DMS79 treated with DMSO at 0.1 percent for 48 hours (cell line): ENCODE measurements at regions not wholly inside any gene's neighbourhood (a gene's known extent, or its start where the extent isn't known, plus 50 kb on each side); places are given as distances from the start of the nearest gene placed in this dataset.

Experiments
- DNase-seq: peaks from one replicate; lab custom pipeline; 2025; lab: John Stamatoyannopoulos, UW

- no peak for DNase-seq
Observed at GRCh38 chr10:129369566-129369965, 97.5 kb upstream of the MGMT start.

- DNase-seq: no peak
Observed at GRCh38 chr10:129371541-129371940, 95.5 kb upstream of the MGMT start.

DNA sequence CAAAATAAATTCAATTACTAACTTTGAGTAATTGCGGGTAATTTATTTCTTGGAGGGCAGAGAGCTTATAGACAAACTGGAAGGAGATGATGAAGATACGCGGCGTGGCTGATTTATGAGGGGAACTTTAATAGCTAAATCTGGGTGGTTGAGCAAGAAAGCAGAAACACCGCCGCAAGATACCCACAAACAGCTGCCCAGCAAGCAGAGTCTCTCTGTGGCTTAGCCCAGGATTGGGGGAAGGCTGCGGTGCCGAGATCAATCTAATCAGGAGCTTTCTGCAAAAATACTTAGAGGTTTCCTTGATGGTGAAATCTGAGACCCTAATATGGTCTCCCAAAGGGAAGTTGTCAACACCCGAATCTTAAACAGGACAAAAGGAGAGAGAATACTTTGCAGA lies 94.9 kb upstream of the MGMT start:
- DNase-seq: no peak

GRCh38 chr10:129373231-129373630 lies 93.8 kb upstream of the MGMT start:
- DNase-seq: no peak

- DNase-seq: no peak
Observed at GRCh38 chr10:129373718-129374117, 93.3 kb upstream of the MGMT start.

GRCh38 chr10:129375171-129375570 lies 91.9 kb upstream of the MGMT start:
- DNase-seq: no peak

GRCh38 chr10:129375912-129376311 lies 91.1 kb upstream of the MGMT start:
- no peak for DNase-seq

- no peak for DNase-seq
Observed at GRCh38 chr10:129380279-129380678, 86.8 kb upstream of the MGMT start.

GRCh38 chr10:129381741-129382140 lies 85.3 kb upstream of the MGMT start:
- DNase-seq: no peak

DNA sequence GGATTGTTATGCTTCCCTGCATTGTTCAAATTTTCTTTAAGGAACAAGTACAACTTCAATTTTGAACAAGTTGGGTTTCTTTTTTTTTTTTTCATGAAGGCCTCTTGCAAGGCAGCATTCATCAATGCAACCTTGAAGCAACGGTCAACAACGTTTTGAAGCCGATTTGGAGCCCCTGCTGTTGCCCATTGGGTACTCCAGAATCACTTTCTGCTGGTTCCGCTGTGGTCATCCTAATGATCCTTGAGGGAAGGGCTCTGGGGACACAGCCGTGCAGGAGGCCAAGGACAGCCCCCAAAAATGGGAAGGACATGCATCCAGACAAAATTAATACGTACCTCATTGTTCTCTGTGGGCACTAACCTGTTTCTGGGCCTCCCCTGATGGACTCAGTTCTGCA lies 84.6 kb upstream of the MGMT start:
- no peak for DNase-seq

- no peak for DNase-seq
Observed at GRCh38 chr10:129383651-129384050, 83.4 kb upstream of the MGMT start.

- DNase-seq: no peak
Observed at GRCh38 chr10:129385600-129385999, 81.4 kb upstream of the MGMT start.

- DNase-seq: no peak
Observed at GRCh38 chr10:129386415-129387257, 80.4 kb upstream of the MGMT start.

DNA sequence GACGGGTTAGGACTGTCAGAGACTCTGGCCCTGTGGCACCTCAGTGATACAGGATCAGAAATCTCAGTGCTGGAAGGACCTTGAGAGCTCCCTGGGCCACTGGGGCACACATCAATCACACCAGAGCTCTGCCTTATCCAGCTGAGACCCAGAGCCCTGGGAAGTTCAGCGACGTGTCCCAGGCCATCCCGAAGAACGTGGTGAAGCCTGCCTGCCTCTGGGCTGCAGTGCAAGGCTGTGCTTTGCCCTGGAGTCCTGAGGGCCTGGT lies 79.8 kb upstream of the MGMT start:
- DNase-seq: no peak

- DNase-seq: no peak
Observed at GRCh38 chr10:129388435-129388834, 78.6 kb upstream of the MGMT start.

DNA sequence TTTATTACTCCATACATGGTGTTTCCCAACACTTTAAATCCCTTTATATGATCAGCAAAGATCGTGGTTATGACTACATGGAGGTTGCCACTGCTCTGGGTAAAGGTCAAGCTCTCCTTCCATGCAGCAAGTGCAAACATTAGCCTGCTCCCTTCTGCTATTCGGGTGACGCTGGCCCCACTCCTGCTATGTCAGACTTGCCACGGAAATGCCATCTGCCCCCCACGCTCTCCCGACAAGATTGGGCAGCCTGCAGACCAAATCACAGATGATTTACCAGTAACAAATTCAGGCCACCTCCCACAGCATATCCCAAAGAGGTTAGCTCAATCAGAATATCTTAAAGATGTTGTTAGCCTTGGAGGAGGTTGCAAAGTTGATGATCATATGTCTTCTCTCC lies 77.8 kb upstream of the MGMT start:
- DNase-seq: no peak

DNA sequence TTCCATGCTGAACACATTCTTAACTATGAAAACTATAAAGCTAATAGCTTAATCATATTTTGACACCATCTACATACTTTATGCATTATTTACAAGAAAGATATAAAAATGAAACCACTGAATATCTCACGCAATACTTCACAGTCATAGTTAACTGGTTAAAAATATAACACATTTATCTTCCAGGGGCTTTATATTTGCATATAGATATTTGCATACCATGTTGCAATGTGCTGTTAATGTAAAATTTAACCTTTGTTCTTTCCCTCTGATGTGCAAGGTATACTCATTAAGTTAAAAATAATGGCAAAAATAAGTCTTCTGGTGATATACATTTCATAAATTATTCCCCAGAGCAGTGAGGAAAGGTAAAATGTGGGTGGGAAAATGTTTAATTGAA lies 76.9 kb upstream of the MGMT start:
- DNase-seq: no peak

DNA sequence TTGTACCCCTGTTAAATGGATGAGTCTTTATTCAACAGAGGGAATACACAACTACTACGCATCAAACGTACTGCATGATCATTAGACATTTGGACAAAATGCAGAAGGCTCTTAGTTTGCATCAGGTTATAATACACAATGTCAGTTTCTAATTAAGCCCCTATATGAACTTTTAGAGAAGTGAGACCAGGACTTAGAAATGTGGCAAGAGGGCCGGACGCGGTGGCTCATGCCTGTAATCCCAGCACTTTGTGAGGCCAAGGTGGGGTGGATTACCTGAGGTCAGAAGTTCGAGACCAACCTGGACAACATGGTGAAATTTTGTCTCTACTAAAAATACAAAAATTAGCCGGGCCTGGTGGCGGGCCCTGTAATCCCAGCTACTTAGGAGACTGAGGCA lies 76.3 kb upstream of the MGMT start:
- DNase-seq: no peak

DNA sequence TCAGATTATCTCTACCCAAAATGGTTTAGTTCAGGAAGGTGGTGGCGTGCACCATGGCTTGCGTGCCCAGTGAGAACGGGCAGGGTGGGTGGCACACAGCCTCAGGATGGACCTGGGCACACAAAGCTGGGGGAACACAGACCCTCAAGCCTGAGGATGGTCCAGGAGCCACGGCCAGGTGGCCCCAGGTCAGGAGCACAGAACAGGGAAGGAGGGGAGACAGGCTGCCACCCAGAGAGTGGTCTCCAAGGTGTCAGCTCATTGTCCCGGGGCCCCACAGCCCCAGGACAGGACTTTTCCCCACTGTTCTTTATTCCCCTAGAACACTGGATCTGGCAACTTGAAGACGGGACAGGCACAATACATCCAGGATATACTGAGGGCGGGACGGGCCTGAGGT lies 75.6 kb upstream of the MGMT start:
- DNase-seq: no peak

GRCh38 chr10:129392855-129393254 lies 74.2 kb upstream of the MGMT start:
- no peak for DNase-seq

GRCh38 chr10:129393812-129394211 lies 73.2 kb upstream of the MGMT start:
- DNase-seq: no peak

- DNase-seq: no peak
Observed at GRCh38 chr10:129394518-129395328, 72.3 kb upstream of the MGMT start.

GRCh38 chr10:129396021-129396722 lies 70.9 kb upstream of the MGMT start:
- no peak for DNase-seq
